ENCODE measurements at regions not wholly inside any gene's neighbourhood (a gene's known extent, or its start where the extent isn't known, plus 50 kb on each side); places are given as distances from the start of the nearest gene placed in this dataset.

DNA sequence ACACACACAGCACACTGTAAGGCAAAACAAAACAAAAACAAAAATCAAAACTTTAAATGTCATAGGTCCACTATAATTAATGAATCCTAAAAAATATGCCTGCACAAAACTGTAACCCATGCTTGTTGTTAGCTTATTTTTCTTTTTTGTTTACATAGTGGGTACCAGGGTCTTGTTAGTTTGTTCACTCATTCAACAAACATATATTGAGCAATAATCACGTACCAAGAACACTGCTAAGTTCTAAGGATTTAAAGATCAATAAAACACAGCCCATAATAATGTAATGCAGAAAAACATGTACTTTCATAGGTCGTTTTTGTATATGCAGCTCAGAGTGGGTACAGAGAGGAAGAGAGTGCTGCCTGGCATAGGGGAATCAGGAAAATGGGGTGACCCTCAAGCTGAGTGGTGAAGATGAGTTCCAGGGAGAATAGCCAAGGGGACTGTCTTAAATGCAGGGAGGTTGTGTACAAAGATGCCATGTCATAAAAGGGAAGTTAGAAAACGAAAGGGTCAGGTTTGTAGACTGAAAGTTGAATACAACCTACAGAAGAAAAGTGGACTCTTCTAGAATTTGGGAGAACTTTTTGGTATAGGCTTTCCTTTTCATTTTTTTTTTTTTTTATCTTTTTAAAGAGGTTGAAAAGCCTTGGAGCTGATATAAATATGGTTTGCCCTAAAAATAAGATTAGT, 113.3 kb upstream of the TBX18 start (continued):
- TF ChIP-seq, protein P1, sequence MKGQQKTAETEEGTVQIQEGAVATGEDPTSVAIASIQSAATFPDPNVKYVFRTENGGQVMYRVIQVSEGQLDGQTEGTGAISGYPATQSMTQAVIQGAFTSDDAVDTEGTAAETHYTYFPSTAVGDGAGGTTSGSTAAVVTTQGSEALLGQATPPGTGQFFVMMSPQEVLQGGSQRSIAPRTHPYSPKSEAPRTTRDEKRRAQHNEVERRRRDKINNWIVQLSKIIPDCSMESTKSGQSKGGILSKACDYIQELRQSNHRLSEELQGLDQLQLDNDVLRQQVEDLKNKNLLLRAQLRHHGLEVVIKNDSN (CRISPR knock-in tag; IDR thresholded peaks at IDR 0.05): no peak
- TF ChIP-seq, protein P2, sequence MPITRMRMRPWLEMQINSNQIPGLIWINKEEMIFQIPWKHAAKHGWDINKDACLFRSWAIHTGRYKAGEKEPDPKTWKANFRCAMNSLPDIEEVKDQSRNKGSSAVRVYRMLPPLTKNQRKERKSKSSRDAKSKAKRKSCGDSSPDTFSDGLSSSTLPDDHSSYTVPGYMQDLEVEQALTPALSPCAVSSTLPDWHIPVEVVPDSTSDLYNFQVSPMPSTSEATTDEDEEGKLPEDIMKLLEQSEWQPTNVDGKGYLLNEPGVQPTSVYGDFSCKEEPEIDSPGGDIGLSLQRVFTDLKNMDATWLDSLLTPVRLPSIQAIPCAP (CRISPR knock-in tag; IDR thresholded peaks at IDR 0.05): no peak
- TF ChIP-seq, protein P3, sequence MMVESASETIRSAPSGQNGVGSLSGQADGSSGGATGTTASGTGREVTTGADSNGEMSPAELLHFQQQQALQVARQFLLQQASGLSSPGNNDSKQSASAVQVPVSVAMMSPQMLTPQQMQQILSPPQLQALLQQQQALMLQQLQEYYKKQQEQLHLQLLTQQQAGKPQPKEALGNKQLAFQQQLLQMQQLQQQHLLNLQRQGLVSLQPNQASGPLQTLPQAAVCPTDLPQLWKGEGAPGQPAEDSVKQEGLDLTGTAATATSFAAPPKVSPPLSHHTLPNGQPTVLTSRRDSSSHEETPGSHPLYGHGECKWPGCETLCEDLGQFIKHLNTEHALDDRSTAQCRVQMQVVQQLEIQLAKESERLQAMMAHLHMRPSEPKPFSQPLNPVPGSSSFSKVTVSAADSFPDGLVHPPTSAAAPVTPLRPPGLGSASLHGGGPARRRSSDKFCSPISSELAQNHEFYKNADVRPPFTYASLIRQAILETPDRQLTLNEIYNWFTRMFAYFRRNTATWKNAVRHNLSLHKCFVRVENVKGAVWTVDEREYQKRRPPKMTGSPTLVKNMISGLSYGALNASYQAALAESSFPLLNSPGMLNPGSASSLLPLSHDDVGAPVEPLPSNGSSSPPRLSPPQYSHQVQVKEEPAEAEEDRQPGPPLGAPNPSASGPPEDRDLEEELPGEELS (CRISPR knock-in tag; IDR thresholded peaks at IDR 0.05): no peak
- TF ChIP-seq, protein P4, sequence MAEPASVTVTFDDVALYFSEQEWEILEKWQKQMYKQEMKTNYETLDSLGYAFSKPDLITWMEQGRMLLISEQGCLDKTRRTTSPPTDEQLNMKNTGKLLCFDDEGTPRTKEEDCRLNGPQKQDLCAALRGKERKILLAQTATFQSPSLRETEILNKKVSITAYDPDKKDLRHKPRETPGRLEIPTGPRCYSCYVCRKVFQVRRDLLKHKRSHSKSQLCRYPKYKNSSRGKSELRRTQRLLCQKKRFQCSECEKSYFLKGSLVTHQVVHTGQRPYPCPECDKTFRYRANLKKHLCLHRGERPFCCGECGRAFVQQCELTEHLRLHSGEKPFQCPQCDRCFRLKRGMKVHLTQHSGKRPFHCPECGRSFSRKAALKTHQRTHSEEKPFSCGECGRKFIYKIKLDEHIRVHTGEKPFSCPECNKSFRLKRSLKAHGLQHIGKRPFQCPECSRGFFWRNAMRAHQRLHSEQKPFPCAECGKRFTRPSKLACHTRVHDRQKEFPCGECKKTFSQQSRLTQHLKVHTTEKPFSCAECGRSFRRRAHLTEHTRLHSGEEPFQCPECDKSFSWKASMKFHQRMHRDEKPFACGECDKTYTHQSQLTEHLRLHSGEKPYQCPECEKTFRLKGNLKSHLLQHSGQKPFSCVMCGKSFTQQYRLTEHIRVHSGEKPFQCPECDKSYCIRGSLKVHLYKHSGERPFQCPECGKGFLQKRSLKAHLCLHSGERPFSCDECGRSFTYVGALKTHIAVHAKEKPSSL (CRISPR knock-in tag; conservative IDR thresholded peaks at IDR 0.05): no peak
- TF ChIP-seq ZNF416 (CRISPR knock-in tag; IDR thresholded peaks at IDR 0.05): no peak
- TF ChIP-seq, protein P5, sequence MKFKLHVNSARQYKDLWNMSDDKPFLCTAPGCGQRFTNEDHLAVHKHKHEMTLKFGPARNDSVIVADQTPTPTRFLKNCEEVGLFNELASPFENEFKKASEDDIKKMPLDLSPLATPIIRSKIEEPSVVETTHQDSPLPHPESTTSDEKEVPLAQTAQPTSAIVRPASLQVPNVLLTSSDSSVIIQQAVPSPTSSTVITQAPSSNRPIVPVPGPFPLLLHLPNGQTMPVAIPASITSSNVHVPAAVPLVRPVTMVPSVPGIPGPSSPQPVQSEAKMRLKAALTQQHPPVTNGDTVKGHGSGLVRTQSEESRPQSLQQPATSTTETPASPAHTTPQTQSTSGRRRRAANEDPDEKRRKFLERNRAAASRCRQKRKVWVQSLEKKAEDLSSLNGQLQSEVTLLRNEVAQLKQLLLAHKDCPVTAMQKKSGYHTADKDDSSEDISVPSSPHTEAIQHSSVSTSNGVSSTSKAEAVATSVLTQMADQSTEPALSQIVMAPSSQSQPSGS (CRISPR knock-in tag; IDR thresholded peaks at IDR 0.05; ENCODE audit: borderline replicate concordance, low read depth): no peak
- TF ChIP-seq, protein P6, sequence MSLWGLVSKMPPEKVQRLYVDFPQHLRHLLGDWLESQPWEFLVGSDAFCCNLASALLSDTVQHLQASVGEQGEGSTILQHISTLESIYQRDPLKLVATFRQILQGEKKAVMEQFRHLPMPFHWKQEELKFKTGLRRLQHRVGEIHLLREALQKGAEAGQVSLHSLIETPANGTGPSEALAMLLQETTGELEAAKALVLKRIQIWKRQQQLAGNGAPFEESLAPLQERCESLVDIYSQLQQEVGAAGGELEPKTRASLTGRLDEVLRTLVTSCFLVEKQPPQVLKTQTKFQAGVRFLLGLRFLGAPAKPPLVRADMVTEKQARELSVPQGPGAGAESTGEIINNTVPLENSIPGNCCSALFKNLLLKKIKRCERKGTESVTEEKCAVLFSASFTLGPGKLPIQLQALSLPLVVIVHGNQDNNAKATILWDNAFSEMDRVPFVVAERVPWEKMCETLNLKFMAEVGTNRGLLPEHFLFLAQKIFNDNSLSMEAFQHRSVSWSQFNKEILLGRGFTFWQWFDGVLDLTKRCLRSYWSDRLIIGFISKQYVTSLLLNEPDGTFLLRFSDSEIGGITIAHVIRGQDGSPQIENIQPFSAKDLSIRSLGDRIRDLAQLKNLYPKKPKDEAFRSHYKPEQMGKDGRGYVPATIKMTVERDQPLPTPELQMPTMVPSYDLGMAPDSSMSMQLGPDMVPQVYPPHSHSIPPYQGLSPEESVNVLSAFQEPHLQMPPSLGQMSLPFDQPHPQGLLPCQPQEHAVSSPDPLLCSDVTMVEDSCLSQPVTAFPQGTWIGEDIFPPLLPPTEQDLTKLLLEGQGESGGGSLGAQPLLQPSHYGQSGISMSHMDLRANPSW (CRISPR knock-in tag; conservative IDR thresholded peaks at IDR 0.05; ENCODE audit: low read depth): no peak

DNA sequence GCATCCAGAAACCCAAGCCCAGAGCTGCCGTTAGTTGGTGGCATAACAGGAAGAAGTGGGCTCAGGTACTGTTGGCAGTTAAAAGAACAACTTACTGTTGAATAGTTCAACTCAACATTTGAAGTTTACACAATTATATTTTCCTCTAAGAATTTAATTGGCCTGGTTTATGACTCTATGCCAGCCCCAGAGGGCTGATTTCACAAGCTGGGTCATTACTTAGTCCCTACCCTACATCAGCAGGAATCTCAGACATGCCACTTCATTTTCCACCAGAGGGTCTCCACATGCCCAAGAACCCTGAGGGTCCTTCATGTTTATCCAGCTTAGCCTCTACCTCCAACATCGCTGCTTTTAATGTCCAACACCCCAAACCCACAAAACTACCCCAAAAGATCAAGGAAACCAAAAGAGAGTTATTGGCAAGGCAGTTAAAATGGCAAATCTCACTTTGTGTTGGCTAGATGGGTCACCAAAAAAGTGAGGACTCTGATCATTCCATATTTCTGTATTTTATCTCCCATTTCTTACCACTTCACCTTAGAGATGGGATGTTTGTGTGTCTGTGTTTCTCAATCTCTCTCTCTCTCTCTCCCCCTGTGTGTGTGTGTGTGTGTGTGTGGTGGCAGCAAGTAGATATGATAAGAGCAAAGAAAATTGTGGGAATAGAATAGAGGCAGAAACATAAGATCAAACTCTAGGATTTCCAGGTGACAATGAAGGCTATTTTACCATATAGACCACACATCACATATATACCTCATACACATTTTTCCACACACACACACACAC, 112.5 kb upstream of the TBX18 start:
- ATAC-seq (no peak), DNase-seq (ENCODE audit: low spot score) (no peak)
- Mint-ChIP-seq H3K4me3 (no peak overlapping the region), H3K4me1 (no peaks in the 10 kb centered on the region), H3K27me3 (ENCODE audit: low read depth) (no peaks in the 10 kb centered on the region), H3K9me3 (0 out of 2 replicates have a peak, but pooled peaks cover 5% of the 10 kb centered on the region), H3K36me3 (no peaks in the 10 kb centered on the region), H3K27ac (no peak overlapping the region)
- TF ChIP-seq SP1 (CRISPR knock-in tag; conservative IDR thresholded peaks at IDR 0.05): no peak
- ChIA-PET POLR2A (no interaction called here), CTCF (no interaction called here)

DNA sequence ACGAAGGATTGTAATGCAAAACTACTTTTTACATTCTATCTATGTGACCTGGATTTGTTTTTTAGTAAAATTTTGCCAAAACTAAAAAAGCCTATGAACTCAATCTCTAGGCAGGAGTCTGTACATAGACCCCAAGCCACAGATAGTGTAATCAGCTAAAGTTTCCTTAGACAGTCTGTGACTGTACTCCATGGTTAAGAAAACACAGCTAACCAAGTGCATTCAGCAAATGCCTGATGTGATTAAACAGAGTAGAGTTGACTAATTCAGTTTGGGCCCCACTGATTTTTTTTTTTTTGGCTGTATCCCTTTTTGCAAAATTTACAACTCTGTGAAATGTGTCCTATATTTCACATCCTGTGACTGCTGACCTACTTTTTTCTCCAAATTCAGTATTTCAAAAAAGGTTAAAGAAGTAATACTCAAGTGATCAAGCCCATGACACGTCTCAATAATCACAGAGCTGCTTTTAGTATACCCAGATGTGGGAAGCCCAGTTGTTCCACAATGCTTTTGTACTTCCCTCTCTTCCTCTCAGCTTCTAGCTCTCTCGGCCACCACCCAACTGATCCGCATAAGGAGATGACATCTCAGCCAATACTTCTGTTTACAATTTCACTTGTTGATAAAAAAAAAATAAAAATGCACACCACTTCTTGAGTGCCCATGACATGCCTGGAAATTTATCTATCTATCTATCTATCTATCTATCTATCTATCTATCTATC, 108.8 kb upstream of the TBX18 start:
- DNase-seq (ENCODE audit: low spot score) (no peak), ATAC-seq (no peak)
- Mint-ChIP-seq H3K27me3 (ENCODE audit: low read depth) (no peaks in the 10 kb centered on the region), H3K4me1 (no peaks in the 10 kb centered on the region), H3K27ac (no peak overlapping the region), H3K9me3 (no peaks in the 10 kb centered on the region), H3K4me3 (no peak overlapping the region), H3K36me3 (no peaks in the 10 kb centered on the region)
- CTCF ChIA-PET: no interaction called here
- POLR2A ChIA-PET: no interaction called here
- TF ChIP-seq, protein P7, sequence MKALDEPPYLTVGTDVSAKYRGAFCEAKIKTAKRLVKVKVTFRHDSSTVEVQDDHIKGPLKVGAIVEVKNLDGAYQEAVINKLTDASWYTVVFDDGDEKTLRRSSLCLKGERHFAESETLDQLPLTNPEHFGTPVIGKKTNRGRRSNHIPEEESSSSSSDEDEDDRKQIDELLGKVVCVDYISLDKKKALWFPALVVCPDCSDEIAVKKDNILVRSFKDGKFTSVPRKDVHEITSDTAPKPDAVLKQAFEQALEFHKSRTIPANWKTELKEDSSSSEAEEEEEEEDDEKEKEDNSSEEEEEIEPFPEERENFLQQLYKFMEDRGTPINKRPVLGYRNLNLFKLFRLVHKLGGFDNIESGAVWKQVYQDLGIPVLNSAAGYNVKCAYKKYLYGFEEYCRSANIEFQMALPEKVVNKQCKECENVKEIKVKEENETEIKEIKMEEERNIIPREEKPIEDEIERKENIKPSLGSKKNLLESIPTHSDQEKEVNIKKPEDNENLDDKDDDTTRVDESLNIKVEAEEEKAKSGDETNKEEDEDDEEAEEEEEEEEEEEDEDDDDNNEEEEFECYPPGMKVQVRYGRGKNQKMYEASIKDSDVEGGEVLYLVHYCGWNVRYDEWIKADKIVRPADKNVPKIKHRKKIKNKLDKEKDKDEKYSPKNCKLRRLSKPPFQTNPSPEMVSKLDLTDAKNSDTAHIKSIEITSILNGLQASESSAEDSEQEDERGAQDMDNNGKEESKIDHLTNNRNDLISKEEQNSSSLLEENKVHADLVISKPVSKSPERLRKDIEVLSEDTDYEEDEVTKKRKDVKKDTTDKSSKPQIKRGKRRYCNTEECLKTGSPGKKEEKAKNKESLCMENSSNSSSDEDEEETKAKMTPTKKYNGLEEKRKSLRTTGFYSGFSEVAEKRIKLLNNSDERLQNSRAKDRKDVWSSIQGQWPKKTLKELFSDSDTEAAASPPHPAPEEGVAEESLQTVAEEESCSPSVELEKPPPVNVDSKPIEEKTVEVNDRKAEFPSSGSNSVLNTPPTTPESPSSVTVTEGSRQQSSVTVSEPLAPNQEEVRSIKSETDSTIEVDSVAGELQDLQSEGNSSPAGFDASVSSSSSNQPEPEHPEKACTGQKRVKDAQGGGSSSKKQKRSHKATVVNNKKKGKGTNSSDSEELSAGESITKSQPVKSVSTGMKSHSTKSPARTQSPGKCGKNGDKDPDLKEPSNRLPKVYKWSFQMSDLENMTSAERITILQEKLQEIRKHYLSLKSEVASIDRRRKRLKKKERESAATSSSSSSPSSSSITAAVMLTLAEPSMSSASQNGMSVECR (CRISPR knock-in tag; IDR thresholded peaks at IDR 0.05; ENCODE audit: borderline replicate concordance): no peak
- no peak for TF ChIP-seq NR3C1 (CRISPR knock-in tag; conservative IDR thresholded peaks at IDR 0.05; ENCODE audit: low read depth)
- TF ChIP-seq ELF4 (CRISPR knock-in tag; IDR thresholded peaks at IDR 0.05; ENCODE audit: low read depth): no peak
- TF ChIP-seq, protein P5 (CRISPR knock-in tag; IDR thresholded peaks at IDR 0.05; ENCODE audit: borderline replicate concordance, low read depth): no peak
- no peak for TF ChIP-seq FOXJ3 (CRISPR knock-in tag; IDR thresholded peaks at IDR 0.05; ENCODE audit: borderline replicate concordance)
- TF ChIP-seq ZNF416 (CRISPR knock-in tag; IDR thresholded peaks at IDR 0.05): no peak

Data from WTC11 (cell line).